ENCODE measurements at regions not wholly inside any gene's neighbourhood (a gene's known extent, or its start where the extent isn't known, plus 50 kb on each side); places are given as distances from the start of the nearest gene placed in this dataset.

DNA sequence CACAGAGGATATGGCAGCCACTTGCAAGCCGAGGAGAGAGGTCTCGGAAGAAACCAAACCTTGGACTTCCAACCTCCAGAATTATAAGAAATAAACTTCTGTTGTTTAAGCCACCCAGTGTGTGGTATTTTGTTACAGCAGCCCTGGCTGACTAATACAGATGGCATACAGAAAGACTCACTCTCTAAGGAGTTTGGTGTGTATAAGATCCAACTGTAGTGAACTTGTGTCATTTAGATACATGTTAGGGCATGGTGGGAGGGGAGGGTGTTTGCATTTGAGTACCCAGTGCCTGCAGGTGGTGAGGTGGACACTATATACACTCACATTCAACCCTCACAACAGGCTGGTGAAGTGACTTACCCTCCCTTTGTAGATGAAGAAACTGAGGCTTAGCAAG, 233.2 kb upstream of the KLF3 start:
- Histone ChIP-seq H3K4me3 (ENCODE audit: low read length in 3 of 3) (no peak overlapping the region), H3K9ac (ENCODE audit: low read length in 3 of 3) (no peak overlapping the region), H3K9me3 (ENCODE audit: control insufficient read depth in 2 of 3, insufficient read depth in 1 of 3, low read length in 3 of 3) (no peaks in the 10 kb centered on the region), H3K36me3 (ENCODE audit: control insufficient read depth in 2 of 3, insufficient read depth in 3 of 3, low read length in 3 of 3) (no peaks in the 10 kb centered on the region), H3K27me3 (ENCODE audit: control insufficient read depth, insufficient read depth, low read length) (no peaks in the 10 kb centered on the region), H3K27ac (ENCODE audit: low read depth in 2 of 2, low read length in 2 of 2) (no peak overlapping the region), H3K4me1 (ENCODE audit: control insufficient read depth in 2 of 3, insufficient read depth in 2 of 3, low read depth in 1 of 3, low read length in 3 of 3) (no peaks in the 10 kb centered on the region)
- TF ChIP-seq CTCF (IDR thresholded peaks at IDR 0.05; ENCODE audit: borderline replicate concordance, extremely low read depth, insufficient read depth) = no peak
- DNase-seq (no peak), FAIRE-seq (no peak)
- intact Hi-C loops (cut with DNase I) = no loop called here

DNA sequence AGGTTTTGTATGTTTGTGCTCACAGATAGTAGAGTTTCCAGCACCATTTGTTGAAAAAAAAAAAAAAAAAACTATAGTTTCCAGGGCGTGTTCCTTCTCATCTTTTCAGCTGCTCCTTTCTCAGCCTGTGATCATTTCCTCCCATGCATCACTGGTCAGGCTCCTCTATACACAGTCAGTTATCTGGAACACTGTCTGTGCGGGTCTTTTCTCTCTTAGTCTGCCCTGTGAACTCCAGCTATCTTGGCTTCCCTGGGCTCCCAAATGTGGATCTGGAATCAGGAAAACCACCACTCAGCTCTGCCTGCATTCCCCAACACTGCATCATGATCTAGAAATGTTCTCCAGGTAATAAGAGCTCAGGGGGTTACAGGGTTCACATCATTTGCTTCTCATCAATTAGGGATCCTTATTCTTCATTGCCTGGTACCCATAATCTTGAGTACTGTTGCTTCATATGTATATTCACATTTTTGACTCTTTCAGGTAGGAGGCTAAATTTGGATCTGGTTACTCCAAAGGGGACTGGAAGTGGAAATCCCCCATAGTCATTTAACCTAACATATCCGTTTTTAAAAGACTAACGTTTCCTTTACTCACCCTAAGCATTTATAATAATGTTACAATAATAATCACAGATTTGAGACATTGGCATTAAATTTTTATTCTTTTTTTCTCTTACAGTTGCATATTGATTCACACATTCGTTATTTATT, 221.8 kb upstream of the KLF3 start:
- DNase-seq = no peak
- Histone ChIP-seq H3K9me3 (ENCODE audit: control insufficient read depth in 2 of 3, insufficient read depth in 1 of 3, low read length in 3 of 3) (peaks cover 0 to 11% (median 0%) of the 10 kb centered on the region in 3 donors), H3K27me3 (ENCODE audit: control insufficient read depth, insufficient read depth, low read length) (no peaks in the 10 kb centered on the region), H3K36me3 (ENCODE audit: control insufficient read depth in 2 of 3, insufficient read depth in 3 of 3, low read length in 3 of 3) (no peaks in the 10 kb centered on the region), H3K4me3 (ENCODE audit: low read length in 3 of 3) (no peak overlapping the region), H3K27ac (ENCODE audit: low read depth in 2 of 2, low read length in 2 of 2) (no peak overlapping the region), H3K9ac (ENCODE audit: low read length in 3 of 3) (no peak overlapping the region), H3K4me1 (ENCODE audit: control insufficient read depth in 2 of 3, insufficient read depth in 2 of 3, low read depth in 1 of 3, low read length in 3 of 3) (no peaks in the 10 kb centered on the region)
- FAIRE-seq = peak; percentile 52
- TF ChIP-seq CTCF (IDR thresholded peaks at IDR 0.05; ENCODE audit: borderline replicate concordance, extremely low read depth, insufficient read depth) = no peak
- intact Hi-C loops (cut with DNase I) = no loop called here

GRCh38 chr4:38449506-38450174, 214.4 kb upstream of the KLF3 start:
- no peaks in the 10 kb centered on the region for H3K27me3 ChIP-seq (ENCODE audit: control insufficient read depth, insufficient read depth, low read length)
- FAIRE-seq (no peak), DNase-seq (peak in 2 of 5 donors; percentile 15 to 40)
- H3K4me3 ChIP-seq (ENCODE audit: low read length in 3 of 3) = no peak overlapping the region
- peak overlapping the region; percentile 38 to 68 for H3K27ac ChIP-seq (ENCODE audit: low read depth in 2 of 2, low read length in 2 of 2)
- intact Hi-C loops (cut with DNase I) = no loop called here
- H3K36me3 ChIP-seq (ENCODE audit: control insufficient read depth in 2 of 3, insufficient read depth in 3 of 3, low read length in 3 of 3) = no peaks in the 10 kb centered on the region
- peaks cover 2 to 10% (median 4%) of the 10 kb centered on the region in 3 donors for H3K4me1 ChIP-seq (ENCODE audit: control insufficient read depth in 2 of 3, insufficient read depth in 2 of 3, low read depth in 1 of 3, low read length in 3 of 3)
- H3K9ac ChIP-seq (ENCODE audit: low read length in 3 of 3) = no peak overlapping the region
- no peaks in the 10 kb centered on the region for H3K9me3 ChIP-seq (ENCODE audit: control insufficient read depth in 2 of 3, insufficient read depth in 1 of 3, low read length in 3 of 3)
- TF ChIP-seq CTCF (IDR thresholded peaks at IDR 0.05; ENCODE audit: borderline replicate concordance, extremely low read depth, insufficient read depth) = no peak

Measured in kidney (tissue), 13 donors.